ENCODE measurements at regions not wholly inside any gene's neighbourhood (a gene's known extent, or its start where the extent isn't known, plus 50 kb on each side); places are given as distances from the start of the nearest gene placed in this dataset.

DNA sequence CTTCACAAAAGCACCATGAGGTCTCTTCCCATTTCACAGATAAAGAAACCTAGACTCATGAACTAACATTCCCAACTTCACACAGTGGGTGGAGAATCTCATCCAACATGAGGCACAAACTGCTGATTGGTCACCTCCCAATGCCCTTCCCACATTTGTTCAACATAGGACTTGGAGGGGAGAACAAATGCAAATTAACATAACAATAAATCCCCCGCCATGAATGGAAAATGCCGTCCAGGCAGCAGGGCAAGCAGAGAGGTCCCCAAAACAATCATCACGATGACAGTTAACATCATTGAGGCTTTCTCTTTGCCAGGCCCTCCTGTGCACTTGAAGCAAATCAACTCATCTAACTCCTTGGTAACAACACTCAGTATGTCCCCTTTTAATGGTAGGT is 185.3 kb downstream of the TMEM132E start:
- Mint-ChIP-seq H3K27ac (no peak overlapping the region), H3K36me3 (ENCODE audit: low read depth) (no peaks in the 10 kb centered on the region), H3K9me3 (no peaks in the 10 kb centered on the region), H3K4me1 (ENCODE audit: low read depth) (no peaks in the 10 kb centered on the region), H3K27me3 (ENCODE audit: low read depth) (peaks cover 2% of the 10 kb centered on the region), H3K4me3 (no peak overlapping the region)
- CTCF ChIA-PET, result no interaction called here
- no peak for DNase-seq
- intact Hi-C loops (cut with micrococcal nuclease), result no loop called here

DNA sequence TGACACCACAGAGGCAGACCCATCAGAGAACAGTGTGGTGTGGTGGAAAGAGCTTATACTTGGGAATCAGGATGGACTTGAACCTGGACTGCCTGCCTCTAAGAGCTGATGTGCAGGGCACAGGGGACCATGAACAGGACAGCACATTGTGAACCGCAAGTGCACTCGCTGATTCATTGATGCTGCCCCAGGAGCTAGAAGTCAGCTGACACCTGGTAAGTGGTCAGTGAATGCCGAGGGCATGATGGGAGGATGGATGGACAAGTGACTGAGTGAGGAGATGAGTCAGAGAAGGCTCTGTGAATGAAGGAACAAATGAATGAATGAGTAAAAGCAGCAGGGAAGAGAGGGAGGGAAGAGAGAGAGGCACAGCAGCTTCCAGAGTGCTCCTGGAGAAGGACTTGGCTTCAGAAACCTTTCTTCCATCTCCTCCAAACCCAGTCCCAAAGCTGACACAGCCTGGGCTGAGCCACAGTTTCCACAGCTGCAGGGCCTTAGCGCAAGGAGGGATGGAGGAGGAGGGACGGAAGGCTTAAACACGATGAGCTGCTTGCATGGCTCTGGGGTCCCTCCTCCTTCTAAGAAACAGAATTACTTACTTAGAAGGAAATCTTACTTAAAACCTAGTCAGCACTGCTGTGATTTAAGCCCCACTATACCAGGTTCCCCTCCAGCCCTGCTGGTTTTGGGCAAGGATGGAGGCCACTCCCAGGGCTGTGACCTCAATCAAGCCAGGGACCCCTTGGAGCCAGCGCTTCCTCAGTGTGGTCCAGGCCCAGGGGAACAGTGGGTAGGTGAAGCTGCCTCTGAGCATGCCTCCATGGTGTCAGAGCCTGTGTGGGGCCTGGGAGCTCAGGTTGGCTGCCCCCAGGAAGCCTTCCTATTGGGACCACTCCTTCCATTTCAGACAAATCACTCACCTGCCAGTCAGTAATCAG is 184.6 kb downstream of the TMEM132E start:
- Mint-ChIP-seq H3K9me3 (no peaks in the 10 kb centered on the region), H3K27ac (no peak overlapping the region), H3K27me3 (ENCODE audit: low read depth) (peaks cover 2% of the 10 kb centered on the region), H3K4me1 (ENCODE audit: low read depth) (no peaks in the 10 kb centered on the region), H3K36me3 (ENCODE audit: low read depth) (no peaks in the 10 kb centered on the region), H3K4me3 (no peak overlapping the region)
- CTCF ChIA-PET, result no interaction called here
- no peak for DNase-seq
- intact Hi-C loops (cut with micrococcal nuclease), result no loop called here

DNA sequence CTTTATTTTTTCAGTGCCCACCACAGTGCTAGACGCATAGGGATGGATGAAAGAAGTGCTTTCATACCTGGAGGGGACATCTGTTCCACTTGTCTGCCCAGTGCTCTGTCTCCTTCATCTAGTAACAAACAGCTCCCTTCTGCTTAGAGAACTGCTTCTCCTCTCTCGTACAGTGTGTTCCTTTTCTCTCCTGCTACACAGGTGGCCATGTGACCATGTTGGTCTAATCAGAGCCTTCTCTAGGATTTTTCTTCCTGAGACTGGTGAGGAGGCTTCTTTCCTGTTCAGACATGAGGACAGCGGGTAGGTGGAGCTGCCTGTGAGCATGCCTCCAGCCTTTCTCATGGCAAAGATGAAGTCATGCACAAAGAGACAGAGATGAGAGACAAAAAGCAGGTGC is 182.7 kb downstream of the TMEM132E start:
- no peaks in the 10 kb centered on the region for H3K4me1 Mint-ChIP-seq (ENCODE audit: low read depth)
- DNase-seq, result no peak
- no peaks in the 10 kb centered on the region for H3K36me3 Mint-ChIP-seq (ENCODE audit: low read depth)
- peaks cover 2% of the 10 kb centered on the region for H3K27me3 Mint-ChIP-seq (ENCODE audit: low read depth)
- CTCF ChIA-PET, result no interaction called here
- intact Hi-C loops (cut with micrococcal nuclease), result no loop called here
- no peaks in the 10 kb centered on the region for H3K9me3 Mint-ChIP-seq
- no peak overlapping the region for H3K4me3 Mint-ChIP-seq
- H3K27ac Mint-ChIP-seq, result no peak overlapping the region

DNA sequence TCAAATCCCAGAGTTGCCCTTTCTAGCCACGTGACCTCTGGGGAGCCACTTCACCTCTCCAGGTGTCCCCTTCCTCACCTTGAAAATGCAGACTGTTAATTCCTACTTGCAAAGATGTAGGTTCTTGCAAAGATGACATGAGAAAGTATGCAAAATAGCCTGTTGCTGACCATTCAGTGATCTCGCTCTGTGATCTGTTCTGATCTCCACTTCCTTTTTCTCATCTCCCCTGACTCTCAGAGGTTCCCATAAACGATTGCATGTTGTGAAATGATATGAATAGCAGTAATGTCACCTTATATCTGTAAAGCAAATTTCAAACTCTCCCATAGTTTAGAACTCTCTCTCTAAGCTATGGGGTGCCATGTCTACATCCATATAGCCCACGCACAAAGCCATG is 182.3 kb downstream of the TMEM132E start:
- no peaks in the 10 kb centered on the region for H3K4me1 Mint-ChIP-seq (ENCODE audit: low read depth)
- intact Hi-C loops (cut with micrococcal nuclease), result no loop called here
- no peaks in the 10 kb centered on the region for H3K36me3 Mint-ChIP-seq (ENCODE audit: low read depth)
- peaks cover 2% of the 10 kb centered on the region for H3K27me3 Mint-ChIP-seq (ENCODE audit: low read depth)
- H3K27ac Mint-ChIP-seq, result no peak overlapping the region
- H3K4me3 Mint-ChIP-seq, result no peak overlapping the region
- CTCF ChIA-PET, result no interaction called here
- no peaks in the 10 kb centered on the region for H3K9me3 Mint-ChIP-seq
- no peak for DNase-seq

DNA sequence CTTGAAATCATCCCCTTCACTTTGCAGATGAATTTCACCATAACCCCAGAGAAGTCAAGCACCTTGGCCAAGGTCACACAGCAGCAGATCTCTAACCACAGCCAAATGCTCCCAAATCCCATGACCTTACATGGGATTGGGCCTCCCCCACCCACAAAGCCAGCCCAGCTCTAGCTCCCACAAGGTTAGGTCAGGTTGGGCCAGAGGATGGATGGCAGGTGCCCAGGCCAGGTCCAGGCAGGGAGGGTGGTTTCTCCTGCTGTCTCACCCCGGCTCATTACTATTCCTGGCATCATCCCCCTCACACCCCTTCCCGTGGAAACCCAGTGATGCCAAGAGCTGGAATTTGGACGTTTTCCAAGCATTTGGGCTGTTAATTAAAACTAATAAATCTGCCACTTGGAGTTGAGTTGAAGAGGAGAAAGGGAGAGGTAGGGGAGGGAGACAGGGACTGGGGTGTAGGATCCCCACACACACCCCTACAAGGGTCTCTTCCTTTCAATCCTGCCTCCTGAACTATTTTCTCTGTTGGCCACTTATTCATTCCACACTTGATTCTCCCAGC is 181.6 kb downstream of the TMEM132E start:
- DNase-seq, result no peak
- no peak overlapping the region for H3K4me3 Mint-ChIP-seq
- H3K27me3 Mint-ChIP-seq (ENCODE audit: low read depth), result peaks cover 3% of the 10 kb centered on the region
- intact Hi-C loops (cut with micrococcal nuclease), result no loop called here
- no peaks in the 10 kb centered on the region for H3K9me3 Mint-ChIP-seq
- no peak overlapping the region for H3K27ac Mint-ChIP-seq
- CTCF ChIA-PET, result no interaction called here
- H3K4me1 Mint-ChIP-seq (ENCODE audit: low read depth), result no peaks in the 10 kb centered on the region
- no peaks in the 10 kb centered on the region for H3K36me3 Mint-ChIP-seq (ENCODE audit: low read depth)

DNA sequence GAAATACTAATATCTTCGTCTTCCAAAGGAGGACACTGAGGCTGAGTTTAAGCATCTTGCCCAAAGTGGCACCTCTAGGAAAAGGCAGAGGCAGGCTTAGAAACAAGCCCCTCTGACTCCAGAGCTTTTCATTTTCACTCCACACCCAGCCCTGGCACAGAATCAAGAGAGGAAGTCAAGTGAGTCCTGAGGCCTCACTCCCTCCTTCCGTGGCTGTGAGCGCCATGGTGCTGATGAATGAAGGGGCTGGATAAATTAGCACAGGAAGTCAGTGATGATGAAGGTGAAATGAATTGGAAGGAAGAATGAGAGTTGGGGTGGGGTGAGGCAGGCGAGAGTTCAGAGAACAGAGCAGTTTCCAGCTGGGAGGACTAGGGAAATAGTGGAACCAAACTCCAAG is 179.3 kb downstream of the TMEM132E start:
- no peaks in the 10 kb centered on the region for H3K4me1 Mint-ChIP-seq (ENCODE audit: low read depth)
- no peak for DNase-seq
- no peaks in the 10 kb centered on the region for H3K36me3 Mint-ChIP-seq (ENCODE audit: low read depth)
- no peak overlapping the region for H3K4me3 Mint-ChIP-seq
- no peak overlapping the region for H3K27ac Mint-ChIP-seq
- H3K27me3 Mint-ChIP-seq (ENCODE audit: low read depth), result peaks cover 4% of the 10 kb centered on the region
- intact Hi-C loops (cut with micrococcal nuclease), result no loop called here
- CTCF ChIA-PET, result no interaction called here
- no peaks in the 10 kb centered on the region for H3K9me3 Mint-ChIP-seq

DNA sequence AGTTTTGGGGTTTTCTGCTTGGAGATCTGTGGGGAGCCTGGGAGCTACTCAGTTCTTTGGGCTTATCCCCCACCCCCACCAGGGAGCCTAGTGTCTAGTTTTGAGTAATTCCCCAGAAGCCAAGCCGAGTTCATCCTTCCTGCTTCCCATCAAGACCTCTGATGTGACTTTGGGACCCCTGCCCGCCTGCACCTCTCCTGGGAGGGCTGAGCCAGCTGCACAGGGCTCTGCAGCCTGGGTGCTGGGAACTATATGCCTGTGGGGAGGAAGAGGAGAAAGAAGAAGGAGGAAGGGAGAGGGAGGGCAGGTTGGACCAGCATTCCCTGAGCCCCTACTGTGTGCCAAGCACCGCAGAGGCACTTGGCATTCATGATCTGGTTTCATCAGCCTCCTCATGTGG is 178.9 kb downstream of the TMEM132E start:
- H3K4me1 Mint-ChIP-seq (ENCODE audit: low read depth), result no peaks in the 10 kb centered on the region
- no peak overlapping the region for H3K4me3 Mint-ChIP-seq
- peaks cover 3% of the 10 kb centered on the region for H3K27me3 Mint-ChIP-seq (ENCODE audit: low read depth)
- H3K9me3 Mint-ChIP-seq, result no peaks in the 10 kb centered on the region
- DNase-seq, result no peak
- CTCF ChIA-PET, result no interaction called here
- H3K27ac Mint-ChIP-seq, result no peak overlapping the region
- intact Hi-C loops (cut with micrococcal nuclease), result no loop called here
- no peaks in the 10 kb centered on the region for H3K36me3 Mint-ChIP-seq (ENCODE audit: low read depth)

DNA sequence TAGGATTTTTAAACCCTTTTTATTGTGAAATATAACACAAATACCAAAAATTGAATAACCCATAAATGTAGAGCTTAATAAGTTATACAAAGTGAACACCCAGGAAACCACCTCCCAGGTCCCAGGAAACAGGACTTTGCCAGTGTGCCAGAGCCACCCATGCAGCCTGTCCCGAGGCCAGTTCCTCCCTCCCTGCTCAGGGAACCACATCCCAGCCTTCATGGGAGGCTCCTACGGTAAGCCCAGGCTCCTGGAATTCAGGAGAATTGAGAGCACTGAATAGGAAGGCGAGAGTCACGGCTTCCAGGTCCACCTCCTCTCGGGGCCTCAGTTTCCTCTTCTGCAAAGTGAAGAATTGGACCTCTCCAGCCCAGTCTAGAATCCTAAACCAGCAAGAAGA is 178.2 kb downstream of the TMEM132E start:
- no peak for DNase-seq
- CTCF ChIA-PET, result no interaction called here
- H3K4me1 Mint-ChIP-seq (ENCODE audit: low read depth), result no peaks in the 10 kb centered on the region
- H3K27me3 Mint-ChIP-seq (ENCODE audit: low read depth), result peaks cover 3% of the 10 kb centered on the region
- no peaks in the 10 kb centered on the region for H3K36me3 Mint-ChIP-seq (ENCODE audit: low read depth)
- H3K4me3 Mint-ChIP-seq, result no peak overlapping the region
- H3K9me3 Mint-ChIP-seq, result no peaks in the 10 kb centered on the region
- intact Hi-C loops (cut with micrococcal nuclease), result no loop called here
- H3K27ac Mint-ChIP-seq, result no peak overlapping the region

DNA sequence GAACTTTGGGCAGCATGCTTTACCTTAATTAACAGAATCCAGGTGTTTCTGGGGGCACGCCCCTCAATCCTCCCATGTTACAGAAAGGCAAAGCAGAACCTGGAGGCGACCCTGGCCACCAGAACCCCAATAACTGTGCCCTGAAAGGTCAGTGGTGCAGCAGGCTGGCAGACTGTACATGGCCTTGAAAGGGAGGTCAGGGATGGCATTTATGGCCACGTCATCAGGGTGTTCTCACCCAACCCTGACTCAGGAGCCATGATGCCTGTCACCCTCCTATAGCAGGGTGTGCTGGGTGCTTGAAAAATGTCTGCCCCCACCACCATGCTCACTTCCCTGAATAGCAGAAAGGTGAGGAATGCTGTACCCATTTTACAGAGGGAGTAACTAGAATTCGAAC is 177.7 kb downstream of the TMEM132E start:
- intact Hi-C loops (cut with micrococcal nuclease), result no loop called here

DNA sequence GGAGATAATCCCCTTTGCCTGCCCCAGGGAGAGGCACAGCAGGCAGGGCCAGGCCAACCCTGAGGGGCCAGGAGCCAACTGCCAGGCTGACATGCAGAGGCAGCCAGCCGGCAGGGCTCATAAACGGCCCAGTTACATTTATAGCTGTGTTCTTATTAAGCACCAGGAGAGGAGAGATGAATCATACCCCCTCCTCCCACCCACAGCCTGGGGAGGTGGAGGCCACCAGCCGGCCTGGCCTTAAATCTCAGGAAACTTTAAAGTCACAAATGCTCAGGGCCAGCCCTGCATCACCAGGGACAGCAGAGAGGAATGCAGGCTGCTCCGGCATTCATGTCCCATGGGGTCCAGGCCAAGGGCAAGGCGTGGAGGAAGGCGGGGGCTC is 177.2 kb downstream of the TMEM132E start:
- H3K4me3 Mint-ChIP-seq, result no peak overlapping the region
- H3K9me3 Mint-ChIP-seq, result no peaks in the 10 kb centered on the region
- intact Hi-C loops (cut with micrococcal nuclease), result no loop called here
- H3K27ac Mint-ChIP-seq, result no peak overlapping the region
- no peaks in the 10 kb centered on the region for H3K4me1 Mint-ChIP-seq (ENCODE audit: low read depth)
- CTCF ChIA-PET, result no interaction called here
- peaks cover 3% of the 10 kb centered on the region for H3K27me3 Mint-ChIP-seq (ENCODE audit: low read depth)
- no peaks in the 10 kb centered on the region for H3K36me3 Mint-ChIP-seq (ENCODE audit: low read depth)
- no peak for DNase-seq

More for the DNA sequence above, 177.7 kb downstream of the TMEM132E start:
- CTCF ChIA-PET, result no interaction called here
- Mint-ChIP-seq H3K9me3 (no peaks in the 10 kb centered on the region), H3K27me3 (ENCODE audit: low read depth) (peaks cover 3% of the 10 kb centered on the region), H3K4me1 (ENCODE audit: low read depth) (no peaks in the 10 kb centered on the region), H3K4me3 (no peak overlapping the region), H3K27ac (no peak overlapping the region), H3K36me3 (ENCODE audit: low read depth) (no peaks in the 10 kb centered on the region)
- DNase-seq, result no peak

DNA sequence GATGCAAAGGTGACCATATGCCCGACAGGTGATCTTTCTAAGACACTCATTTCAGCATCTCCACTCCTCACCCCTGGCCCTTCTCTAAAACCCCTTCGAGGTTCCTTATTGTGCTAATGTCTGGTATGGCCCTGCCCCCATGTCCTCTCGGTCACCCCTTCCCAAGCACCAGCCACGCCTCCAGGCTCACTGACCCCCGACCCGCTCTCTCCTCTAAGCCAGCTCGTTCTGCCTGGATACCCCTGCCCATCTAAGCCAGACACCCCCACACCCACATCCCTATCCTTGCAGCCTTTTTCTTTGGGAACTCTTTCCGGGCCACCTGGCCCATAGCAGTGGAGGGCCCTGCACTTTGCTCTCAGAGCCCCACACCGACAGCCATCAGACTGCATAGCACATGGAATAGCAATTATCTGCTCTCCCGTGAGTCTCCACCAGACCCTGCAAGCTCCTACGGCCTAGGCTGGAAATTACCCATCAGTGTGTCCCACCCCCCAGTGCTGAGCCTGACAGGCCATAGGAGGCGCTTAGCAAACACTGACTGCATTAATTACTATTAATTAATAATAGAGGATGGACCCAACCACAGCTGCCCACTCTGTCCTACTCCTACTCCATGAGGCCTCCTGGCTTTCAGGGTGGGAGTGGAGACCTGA is 176.7 kb downstream of the TMEM132E start:
- intact Hi-C loops (cut with micrococcal nuclease), result no loop called here
- Mint-ChIP-seq H3K36me3 (ENCODE audit: low read depth) (no peaks in the 10 kb centered on the region), H3K4me3 (no peak overlapping the region), H3K27ac (no peak overlapping the region), H3K4me1 (ENCODE audit: low read depth) (no peaks in the 10 kb centered on the region), H3K27me3 (ENCODE audit: low read depth) (peaks cover 3% of the 10 kb centered on the region), H3K9me3 (no peaks in the 10 kb centered on the region)
- DNase-seq, result no peak
- CTCF ChIA-PET, result no interaction called here

DNA sequence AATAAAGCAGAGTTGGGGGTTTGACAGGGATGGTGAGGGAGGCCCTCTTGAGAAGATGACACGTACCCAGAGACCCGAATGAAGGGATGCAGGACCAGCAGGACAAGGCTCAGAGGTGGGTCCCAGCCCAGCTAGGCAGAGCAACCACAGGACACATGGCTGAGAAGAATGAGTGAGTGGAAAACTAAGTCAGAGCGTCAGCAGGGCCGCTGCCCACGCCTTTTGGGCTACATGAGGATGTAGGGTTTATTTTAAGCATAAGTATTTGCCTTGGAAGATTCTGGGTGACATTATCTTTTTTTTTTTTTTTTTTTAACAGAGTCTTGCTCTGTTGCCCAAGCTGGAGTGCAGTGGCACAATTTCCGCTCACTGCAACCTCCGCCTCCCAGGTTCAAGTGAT is 176.0 kb downstream of the TMEM132E start:
- H3K9me3 Mint-ChIP-seq, result no peaks in the 10 kb centered on the region
- intact Hi-C loops (cut with micrococcal nuclease), result no loop called here
- no peak overlapping the region for H3K4me3 Mint-ChIP-seq
- no peaks in the 10 kb centered on the region for H3K4me1 Mint-ChIP-seq (ENCODE audit: low read depth)
- H3K27ac Mint-ChIP-seq, result no peak overlapping the region
- H3K27me3 Mint-ChIP-seq (ENCODE audit: low read depth), result peaks cover 3% of the 10 kb centered on the region
- no peaks in the 10 kb centered on the region for H3K36me3 Mint-ChIP-seq (ENCODE audit: low read depth)
- CTCF ChIA-PET, result no interaction called here
- DNase-seq, result no peak

DNA sequence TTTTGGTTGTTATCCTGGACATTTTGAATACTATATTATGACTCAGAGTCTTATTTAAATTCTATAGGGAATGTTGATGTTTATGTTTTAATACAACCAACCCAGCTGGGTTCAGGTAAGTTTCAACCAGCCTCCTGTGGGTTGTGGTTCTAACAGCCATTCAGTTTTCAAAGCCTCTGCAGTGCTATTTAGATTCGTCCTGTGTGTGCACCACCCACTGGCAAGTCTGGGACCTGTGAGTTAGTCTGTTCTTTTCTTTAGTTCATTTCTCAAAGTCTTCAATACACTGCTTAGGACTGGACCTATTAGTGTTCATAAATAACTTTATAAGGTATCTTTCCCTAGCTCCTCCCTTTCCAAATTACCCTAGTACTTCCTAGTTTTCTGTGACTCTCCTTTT is 170.6 kb downstream of the TMEM132E start:
- Mint-ChIP-seq H3K9me3 (peaks cover 2% of the 10 kb centered on the region), H3K27me3 (ENCODE audit: low read depth) (peaks cover 9% of the 10 kb centered on the region), H3K27ac (no peak overlapping the region), H3K4me1 (ENCODE audit: low read depth) (no peaks in the 10 kb centered on the region), H3K4me3 (no peak overlapping the region), H3K36me3 (ENCODE audit: low read depth) (no peaks in the 10 kb centered on the region)
- CTCF ChIA-PET, result no interaction called here
- DNase-seq, result no peak
- intact Hi-C loops (cut with micrococcal nuclease), result no loop called here
